Activated naive CD8-positive, alpha-beta T cell treated with anti-CD3 and anti-CD28 coated beads for 36 hours (primary cell): ENCODE measurements at regions not wholly inside any gene's neighbourhood (a gene's known extent, or its start where the extent isn't known, plus 50 kb on each side); places are given as distances from the start of the nearest gene placed in this dataset.
"Not testable (repeated sequence)": the region's sequence is repeated elsewhere in the genome, so short reads cannot be mapped to it uniquely, and the experiment has no call there.

ENCODE experiments used
- DNase-seq: peaks from one replicate; pipeline ENCODE4 v3.0.0; 2021
- H3K27ac Mint-ChIP-seq: one replicate; pipeline ENCODE4 v1.8.0; 2022; ENCODE audit warnings: mild to moderate bottlenecking, moderate library complexity, mixed read lengths
- H3K27me3 Mint-ChIP-seq: one replicate; pipeline ENCODE4 v1.8.0; 2022; ENCODE audit warnings: mild to moderate bottlenecking, mixed read lengths
- H3K36me3 Mint-ChIP-seq: one replicate; pipeline ENCODE4 v1.8.0; 2021; ENCODE audit warnings: mild to moderate bottlenecking, mixed read lengths
- H3K4me1 Mint-ChIP-seq: one replicate; pipeline ENCODE4 v1.8.0; 2021; ENCODE audit warnings: mixed read lengths
- H3K4me3 Mint-ChIP-seq: one replicate; pipeline ENCODE4 v1.8.0; 2022; ENCODE audit warnings: mild to moderate bottlenecking, moderate library complexity, mixed read lengths
- H3K9me3 Mint-ChIP-seq: one replicate; pipeline ENCODE4 v1.8.0; 2022; ENCODE audit warnings: mixed read lengths

- Mint-ChIP-seq H3K36me3 (no peaks in the 10 kb centered on the region), H3K9me3 (no peaks in the 10 kb centered on the region), H3K4me3 (no peak overlapping the region), H3K27me3 (no peaks in the 10 kb centered on the region), H3K4me1 (no peaks in the 10 kb centered on the region), H3K27ac (no peak overlapping the region)
- no peak for DNase-seq
Observed at GRCh38 chr20:33927724-33928123, 66.0 kb upstream of the RALY start.

GRCh38 chr20:33929917-33930316, 63.8 kb upstream of the RALY start:
- Mint-ChIP-seq H3K36me3 (no peaks in the 10 kb centered on the region), H3K27ac (no peak overlapping the region), H3K27me3 (no peaks in the 10 kb centered on the region), H3K9me3 (no peaks in the 10 kb centered on the region), H3K4me3 (no peak overlapping the region), H3K4me1 (no peaks in the 10 kb centered on the region)
- DNase-seq, result no peak

- no peaks in the 10 kb centered on the region for H3K4me1 Mint-ChIP-seq
- H3K27me3 Mint-ChIP-seq, result no peaks in the 10 kb centered on the region
- peak; percentile 53 for DNase-seq
- no peak overlapping the region for H3K4me3 Mint-ChIP-seq
- H3K36me3 Mint-ChIP-seq, result no peaks in the 10 kb centered on the region
- H3K27ac Mint-ChIP-seq, result no peak overlapping the region
- no peaks in the 10 kb centered on the region for H3K9me3 Mint-ChIP-seq
Observed at GRCh38 chr20:33933469-33933909, 60.2 kb upstream of the RALY start.

- Mint-ChIP-seq H3K27ac (no peak overlapping the region), H3K4me3 (no peak overlapping the region), H3K36me3 (no peaks in the 10 kb centered on the region), H3K4me1 (no peaks in the 10 kb centered on the region), H3K9me3 (no peaks in the 10 kb centered on the region), H3K27me3 (no peaks in the 10 kb centered on the region)
- no peak for DNase-seq
Observed at GRCh38 chr20:33936656-33937055, 57.1 kb upstream of the RALY start.

- not testable (repeated sequence) for H3K27ac Mint-ChIP-seq, H3K27me3 Mint-ChIP-seq, H3K9me3 Mint-ChIP-seq
Observed at GRCh38 chr20:33939031-33939430, 54.7 kb upstream of the RALY start.

GRCh38 chr20:33940666-33941065, 53.0 kb upstream of the RALY start:
- Mint-ChIP-seq H3K9me3 (no peaks in the 10 kb centered on the region), H3K4me3 (no peak overlapping the region), H3K4me1 (no peaks in the 10 kb centered on the region), H3K27ac (no peak overlapping the region), H3K27me3 (no peaks in the 10 kb centered on the region), H3K36me3 (no peaks in the 10 kb centered on the region)
- no peak for DNase-seq

More at GRCh38 chr20:33939031-33939430, 54.7 kb upstream of the RALY start:
- not testable (repeated sequence) for DNase-seq, H3K36me3 Mint-ChIP-seq, H3K4me3 Mint-ChIP-seq, H3K4me1 Mint-ChIP-seq
